ENCODE measurements at regions not wholly inside any gene's neighbourhood (a gene's known extent, or its start where the extent isn't known, plus 50 kb on each side); places are given as distances from the start of the nearest gene placed in this dataset.

DNA sequence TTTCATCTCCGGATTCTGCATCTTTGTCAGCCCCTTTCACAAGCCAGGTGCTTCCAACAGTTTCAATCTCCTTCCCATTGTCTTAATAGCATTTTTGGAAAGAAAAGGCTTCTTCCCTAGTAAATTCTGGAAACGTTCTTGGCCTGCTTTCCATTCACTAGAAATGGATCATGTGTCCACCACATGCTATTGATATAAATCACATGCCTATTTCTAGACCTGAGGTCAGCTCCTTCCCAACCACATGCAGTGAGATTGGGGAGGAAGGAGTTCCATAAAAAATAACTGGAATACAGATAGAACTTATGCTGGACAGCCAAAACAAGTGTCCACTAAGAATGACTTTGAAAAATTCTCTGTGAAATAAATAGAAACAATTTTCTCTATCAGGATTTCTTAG, 181.6 kb upstream of the TMEM161B start (continued):
- TF ChIP-seq, protein P1, sequence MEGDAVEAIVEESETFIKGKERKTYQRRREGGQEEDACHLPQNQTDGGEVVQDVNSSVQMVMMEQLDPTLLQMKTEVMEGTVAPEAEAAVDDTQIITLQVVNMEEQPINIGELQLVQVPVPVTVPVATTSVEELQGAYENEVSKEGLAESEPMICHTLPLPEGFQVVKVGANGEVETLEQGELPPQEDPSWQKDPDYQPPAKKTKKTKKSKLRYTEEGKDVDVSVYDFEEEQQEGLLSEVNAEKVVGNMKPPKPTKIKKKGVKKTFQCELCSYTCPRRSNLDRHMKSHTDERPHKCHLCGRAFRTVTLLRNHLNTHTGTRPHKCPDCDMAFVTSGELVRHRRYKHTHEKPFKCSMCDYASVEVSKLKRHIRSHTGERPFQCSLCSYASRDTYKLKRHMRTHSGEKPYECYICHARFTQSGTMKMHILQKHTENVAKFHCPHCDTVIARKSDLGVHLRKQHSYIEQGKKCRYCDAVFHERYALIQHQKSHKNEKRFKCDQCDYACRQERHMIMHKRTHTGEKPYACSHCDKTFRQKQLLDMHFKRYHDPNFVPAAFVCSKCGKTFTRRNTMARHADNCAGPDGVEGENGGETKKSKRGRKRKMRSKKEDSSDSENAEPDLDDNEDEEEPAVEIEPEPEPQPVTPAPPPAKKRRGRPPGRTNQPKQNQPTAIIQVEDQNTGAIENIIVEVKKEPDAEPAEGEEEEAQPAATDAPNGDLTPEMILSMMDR (IDR thresholded peaks at IDR 0.05; ENCODE audit: low read depth, low read length, missing input control): no peak
- TF ChIP-seq NR2F2 (IDR thresholded peaks at IDR 0.05): no peak
- no peak for TF ChIP-seq HNF4A (conservative IDR thresholded peaks at IDR 0.05)

DNA sequence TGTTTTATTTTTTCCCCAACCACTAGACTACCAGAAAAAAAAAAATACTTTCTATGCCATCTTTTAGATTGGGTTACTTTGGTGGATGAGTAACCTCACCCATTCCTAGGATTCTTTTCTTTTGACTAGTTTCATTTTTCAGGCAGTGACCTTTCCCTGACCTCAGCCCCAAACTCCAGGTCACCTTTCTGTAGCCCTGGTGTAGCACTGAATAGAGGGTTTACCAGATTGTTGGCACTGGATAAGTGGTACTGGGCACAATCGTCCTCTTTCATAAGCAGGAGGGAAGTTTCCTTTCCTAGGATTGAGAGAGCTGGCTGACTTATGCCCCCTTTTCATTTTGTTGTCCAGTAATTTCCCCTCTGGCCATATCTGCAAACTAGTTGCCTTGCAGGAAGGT, 169.4 kb upstream of the TMEM161B start:
- no peak for TF ChIP-seq EGR1 (IDR thresholded peaks at IDR 0.05; ENCODE audit: low read depth in 2 of 2)
- TF ChIP-seq, protein P1 (IDR thresholded peaks at IDR 0.05; ENCODE audit: low read depth, low read length, missing input control): no peak
- TF ChIP-seq RXRA (IDR thresholded peaks at IDR 0.05): peak in 1 of 2 donors; percentile 19
- no peak for TF ChIP-seq MAX (IDR thresholded peaks at IDR 0.05)
- no peak for TF ChIP-seq NR2F2 (IDR thresholded peaks at IDR 0.05)
- no peak for TF ChIP-seq TAF1 (conservative IDR thresholded peaks at IDR 0.05)
- Histone ChIP-seq H3K4me3 (ENCODE audit: low read depth in 1 of 3, low read length in 3 of 3) (no peak overlapping the region), H3K27me3 (ENCODE audit: control insufficient read depth in 4 of 4, insufficient read depth in 4 of 4, low read length in 3 of 4) (no peaks in the 10 kb centered on the region), H3K4me1 (ENCODE audit: control insufficient read depth in 4 of 4, insufficient read depth in 4 of 4, low read length in 3 of 4) (no peaks in the 10 kb centered on the region), H3K36me3 (ENCODE audit: control insufficient read depth in 4 of 4, insufficient read depth in 3 of 4, low read depth in 1 of 4, low read length in 3 of 4) (no peaks in the 10 kb centered on the region), H3K9me3 (ENCODE audit: control insufficient read depth in 4 of 4, low read length in 3 of 4) (peaks cover 0 to 3% (median 0%) of the 10 kb centered on the region in 4 donors), H3K27ac (ENCODE audit: low read depth in 1 of 2, low read length in 2 of 2) (no peak overlapping the region), H3K9ac (ENCODE audit: low read depth in 1 of 2, low read length in 2 of 2) (no peak overlapping the region)
- no peak for DNase-seq (ENCODE audit: low spot score)
- 30% methylated on average over 1 of the region's 1 CpG for WGBS

GRCh38 chr5:88436290-88436689, 167.6 kb upstream of the TMEM161B start:
- H3K4me3 ChIP-seq (ENCODE audit: low read depth in 1 of 3, low read length in 3 of 3): no peak overlapping the region
- TF ChIP-seq FOXA1 (IDR thresholded peaks at IDR 0.05): no peak
- TF ChIP-seq MAX (IDR thresholded peaks at IDR 0.05): no peak
- TF ChIP-seq RXRA (IDR thresholded peaks at IDR 0.05): no peak
- no peak for TF ChIP-seq YY1 (IDR thresholded peaks at IDR 0.05)
- no peak for TF ChIP-seq SP1 (IDR thresholded peaks at IDR 0.05)
- TF ChIP-seq TAF1 (conservative IDR thresholded peaks at IDR 0.05): no peak
- no peak for TF ChIP-seq JUND (IDR thresholded peaks at IDR 0.05)
- TF ChIP-seq HNF4G (IDR thresholded peaks at IDR 0.05): no peak
- no peak for TF ChIP-seq FOXA2 (IDR thresholded peaks at IDR 0.05)
- H3K9ac ChIP-seq (ENCODE audit: low read depth in 1 of 2, low read length in 2 of 2): no peak overlapping the region
- H3K9me3 ChIP-seq (ENCODE audit: control insufficient read depth in 4 of 4, low read length in 3 of 4): peaks cover 0 to 3% (median 0%) of the 10 kb centered on the region in 4 donors
- no peaks in the 10 kb centered on the region for H3K36me3 ChIP-seq (ENCODE audit: control insufficient read depth in 4 of 4, insufficient read depth in 3 of 4, low read depth in 1 of 4, low read length in 3 of 4)
- H3K4me1 ChIP-seq (ENCODE audit: control insufficient read depth in 4 of 4, insufficient read depth in 4 of 4, low read length in 3 of 4): no peaks in the 10 kb centered on the region
- WGBS: 97% methylated on average over 2 of the region's 2 CpGs
- H3K27me3 ChIP-seq (ENCODE audit: control insufficient read depth in 4 of 4, insufficient read depth in 4 of 4, low read length in 3 of 4): no peaks in the 10 kb centered on the region
- no peak overlapping the region for H3K27ac ChIP-seq (ENCODE audit: low read depth in 1 of 2, low read length in 2 of 2)
- DNase-seq (ENCODE audit: low spot score): no peak
